Tibial artery (tissue), 4 donors: ENCODE measurements at regions not wholly inside any gene's neighbourhood (a gene's known extent, or its start where the extent isn't known, plus 50 kb on each side); places are given as distances from the start of the nearest gene placed in this dataset.

Experiments
- DNase-seq, 2 donors: peaks; one replicate each; pipeline ENCODE4 v3.0.0-alpha.2; 2019
- H3K27ac ChIP-seq, 2 donors: fragments of 200-600 bp; sonication (generic) in 1 of 2; 1 replicate in 1 of 2; 2 replicates in 1 of 2; pipeline ENCODE4 v1.5.1; 2018 to 2019; ENCODE audit warnings: mild to moderate bottlenecking in 1 of 2
- H3K27me3 ChIP-seq, 2 donors: fragments of 200-600 bp; sonication (generic) in 1 of 2; one replicate each; pipeline versions ENCODE4 v1.5.1 to v1.6.0; 2016 to 2019
- H3K36me3 ChIP-seq, 3 donors: fragments of 200-600 bp; sonication (generic) in 2 of 3; one replicate each; pipeline ENCODE4 v1.5.1; 2016 to 2019; ENCODE audit warnings: mild to moderate bottlenecking in 2 of 3
- H3K4me1 ChIP-seq, 4 donors: fragments of 200-600 bp; sonication (generic) in 2 of 4; 1 replicate in 3 of 4; 2 replicates in 1 of 4; pipeline ENCODE4 v1.5.1; 2016 to 2019
- H3K4me3 ChIP-seq, 2 donors: fragments of 200-600 bp; sonication (generic) in 1 of 2; 1 replicate in 1 of 2; 2 replicates in 1 of 2; pipeline ENCODE4 v1.5.1; 2018 to 2019; ENCODE audit warnings: mild to moderate bottlenecking in 2 of 2
- H3K9me3 ChIP-seq, 3 donors: fragments of 200-600 bp; sonication (generic) in 1 of 3; one replicate each; pipeline ENCODE4 v1.5.1; 2016 to 2019
- CTCF ChIP-seq, 2 experiments: fragments of 200-600 bp in 1 of 2; fragments of 450-650 bp in 1 of 2; IDR thresholded peaks; one replicate each; pipeline ENCODE4 v1.5.1; 2017 to 2019; ENCODE audit warnings: antibody characterized with exemption in 2 of 2, mild to moderate bottlenecking in 1 of 2, moderate library complexity in 1 of 2
- intact Hi-C: fragments of 100-400 bp; cut with DNase I; formaldehyde crosslinking; loops from one replicate; pipeline ENCODE4 v1.15.0; 2023; ENCODE audit warnings: low total_unique reads

DNA sequence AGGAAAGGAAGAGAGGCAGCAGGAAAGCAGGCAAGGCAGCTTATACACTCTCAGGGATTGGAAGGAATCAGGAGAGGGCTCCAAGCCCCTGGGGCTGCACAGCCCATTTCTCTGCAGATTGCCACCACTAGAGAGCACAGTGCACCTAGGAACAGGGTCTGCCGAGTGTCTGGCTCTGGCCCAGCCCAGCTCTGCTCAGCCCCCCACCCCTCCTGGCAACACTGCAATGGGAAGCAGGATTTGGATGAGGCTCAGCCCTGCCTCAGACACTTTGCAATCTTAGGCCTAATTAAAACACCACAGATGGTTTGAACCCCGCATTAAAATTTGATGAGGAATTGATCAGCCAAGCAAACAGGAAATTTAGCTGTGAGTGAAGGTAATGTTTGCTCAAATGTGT lies 252.7 kb downstream of the DHX35 start:
- no peak for TF ChIP-seq CTCF (IDR thresholded peaks at IDR 0.05)
- no peak for DNase-seq
- Histone ChIP-seq H3K4me1 (no peaks in the 10 kb centered on the region), H3K4me3 (no peak overlapping the region), H3K9me3 (no peaks in the 10 kb centered on the region), H3K36me3 (no peaks in the 10 kb centered on the region), H3K27ac (no peak overlapping the region), H3K27me3 (no peaks in the 10 kb centered on the region)
- intact Hi-C loops, result no loop called here

DNA sequence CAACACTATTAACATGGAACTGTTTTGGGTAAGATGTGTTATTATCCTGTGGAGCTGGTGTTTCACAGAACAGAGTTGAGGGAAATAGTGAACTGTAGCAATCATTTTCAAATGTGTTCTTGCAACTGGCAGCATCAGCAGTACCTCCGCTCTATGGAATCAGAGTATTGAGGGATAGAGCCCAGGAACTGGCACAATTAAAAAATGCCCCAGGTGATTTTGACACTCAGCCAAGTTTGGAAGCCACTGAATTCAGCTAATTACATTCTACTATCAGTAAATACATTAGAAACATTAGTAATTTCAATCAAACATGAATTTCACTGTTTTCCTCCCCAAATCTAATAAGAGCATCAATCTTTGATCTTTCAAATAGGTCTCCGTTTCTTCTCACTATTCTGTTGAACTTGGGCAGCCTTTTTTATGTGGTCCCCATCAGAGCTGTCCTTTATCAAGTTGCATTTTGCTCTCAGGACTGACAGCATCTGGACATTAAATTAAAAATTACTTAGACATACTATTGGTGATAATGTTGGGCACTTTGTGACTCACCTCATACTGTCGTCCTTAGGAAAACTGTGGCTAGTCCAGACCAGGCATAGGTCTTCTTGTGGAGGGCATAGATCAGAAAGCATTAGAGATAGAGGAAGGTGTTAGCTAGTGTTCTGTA lies 251.5 kb downstream of the DHX35 start:
- intact Hi-C loops, result no loop called here
- no peak for TF ChIP-seq CTCF (IDR thresholded peaks at IDR 0.05)
- H3K36me3 ChIP-seq, result no peaks in the 10 kb centered on the region
- no peak overlapping the region for H3K27ac ChIP-seq
- no peaks in the 10 kb centered on the region for H3K4me1 ChIP-seq
- no peak for DNase-seq
- H3K4me3 ChIP-seq, result no peak overlapping the region
- no peaks in the 10 kb centered on the region for H3K27me3 ChIP-seq
- H3K9me3 ChIP-seq, result no peaks in the 10 kb centered on the region

GRCh38 chr20:39211060-39211748 lies 249.1 kb downstream of the DHX35 start:
- no peak for DNase-seq
- no peaks in the 10 kb centered on the region for H3K4me1 ChIP-seq
- intact Hi-C loops, result no loop called here
- TF ChIP-seq CTCF (IDR thresholded peaks at IDR 0.05), result no peak
- no peak overlapping the region for H3K4me3 ChIP-seq
- no peaks in the 10 kb centered on the region for H3K9me3 ChIP-seq
- no peaks in the 10 kb centered on the region for H3K36me3 ChIP-seq
- H3K27ac ChIP-seq, result no peak overlapping the region
- H3K27me3 ChIP-seq, result no peaks in the 10 kb centered on the region

DNA sequence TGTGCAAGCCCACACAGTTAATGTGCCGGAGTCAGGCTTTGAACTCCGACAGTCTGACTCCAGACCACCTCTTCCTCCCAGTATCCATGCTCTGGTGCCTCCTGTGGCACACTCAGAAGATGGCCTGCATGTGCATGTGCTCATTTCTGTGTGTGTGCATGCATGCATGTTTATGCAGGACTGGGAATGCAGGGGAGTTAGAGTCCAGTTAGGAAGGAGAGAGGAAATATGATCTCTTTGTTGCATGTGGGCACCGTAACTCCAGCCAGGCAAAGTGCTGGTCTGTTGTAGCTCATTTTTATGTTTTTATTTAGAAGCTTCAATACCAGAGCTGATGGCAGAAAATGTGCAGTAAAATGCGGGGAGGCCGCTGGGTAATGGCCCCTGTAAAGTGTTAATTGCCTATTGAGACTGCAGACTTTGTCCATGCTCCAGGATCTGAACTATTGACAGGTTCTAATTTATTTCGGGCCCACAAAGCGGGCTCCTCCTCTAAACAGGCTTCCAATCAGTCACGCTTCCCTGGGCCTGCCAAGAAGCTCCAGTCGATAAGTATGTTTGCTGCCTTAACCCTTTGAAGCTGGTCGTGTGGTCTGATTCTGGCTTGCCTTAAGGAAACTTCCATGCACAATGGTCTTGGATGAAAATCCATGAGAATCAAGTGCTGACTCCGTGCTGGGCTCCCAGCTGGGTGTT lies 248.3 kb downstream of the DHX35 start:
- no peaks in the 10 kb centered on the region for H3K4me1 ChIP-seq
- H3K4me3 ChIP-seq, result no peak overlapping the region
- TF ChIP-seq CTCF (IDR thresholded peaks at IDR 0.05), result no peak
- intact Hi-C loops, result no loop called here
- H3K27ac ChIP-seq, result no peak overlapping the region
- H3K9me3 ChIP-seq, result no peaks in the 10 kb centered on the region
- no peak for DNase-seq
- no peaks in the 10 kb centered on the region for H3K27me3 ChIP-seq
- H3K36me3 ChIP-seq, result no peaks in the 10 kb centered on the region

DNA sequence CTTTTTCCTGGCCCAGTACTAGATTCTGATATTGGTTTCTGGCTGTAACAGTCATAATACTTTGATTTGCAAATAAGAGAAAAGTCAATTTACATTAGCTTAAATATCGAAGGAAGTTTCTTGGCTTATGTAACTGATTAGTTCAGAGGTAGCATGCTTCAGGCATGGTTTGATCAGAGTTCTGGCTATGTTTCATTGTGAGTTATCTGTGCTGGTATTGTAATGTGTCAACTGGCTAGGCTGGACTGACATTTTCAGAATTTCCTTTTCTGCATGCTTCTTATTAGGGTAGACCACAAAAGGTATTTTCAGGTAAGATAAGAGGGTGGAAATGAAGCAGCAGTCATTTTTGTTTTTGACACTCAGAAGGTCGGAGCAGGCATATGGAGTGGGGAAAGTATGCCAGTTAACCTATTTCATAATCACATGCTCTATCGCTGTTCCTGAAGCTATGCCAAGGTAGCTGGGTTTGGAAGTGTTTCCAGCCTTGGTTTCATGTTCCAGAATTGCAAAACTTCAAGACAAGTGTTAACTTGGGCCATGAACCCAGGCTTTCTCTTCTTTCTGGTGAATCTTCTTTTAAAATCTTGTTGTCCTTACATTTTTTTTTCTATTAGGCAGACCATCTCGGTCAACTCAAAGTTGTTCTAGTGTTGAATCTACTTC lies 244.9 kb downstream of the DHX35 start:
- TF ChIP-seq CTCF (IDR thresholded peaks at IDR 0.05), result no peak
- intact Hi-C loops, result no loop called here
- Histone ChIP-seq H3K27me3 (no peaks in the 10 kb centered on the region), H3K9me3 (peaks cover 0 to 9% (median 4%) of the 10 kb centered on the region in 3 donors), H3K4me1 (no peaks in the 10 kb centered on the region), H3K27ac (no peak overlapping the region), H3K36me3 (no peaks in the 10 kb centered on the region), H3K4me3 (no peak overlapping the region)
- no peak for DNase-seq
